ENCODE measurements at regions not wholly inside any gene's neighbourhood (a gene's known extent, or its start where the extent isn't known, plus 50 kb on each side); places are given as distances from the start of the nearest gene placed in this dataset.

DNA sequence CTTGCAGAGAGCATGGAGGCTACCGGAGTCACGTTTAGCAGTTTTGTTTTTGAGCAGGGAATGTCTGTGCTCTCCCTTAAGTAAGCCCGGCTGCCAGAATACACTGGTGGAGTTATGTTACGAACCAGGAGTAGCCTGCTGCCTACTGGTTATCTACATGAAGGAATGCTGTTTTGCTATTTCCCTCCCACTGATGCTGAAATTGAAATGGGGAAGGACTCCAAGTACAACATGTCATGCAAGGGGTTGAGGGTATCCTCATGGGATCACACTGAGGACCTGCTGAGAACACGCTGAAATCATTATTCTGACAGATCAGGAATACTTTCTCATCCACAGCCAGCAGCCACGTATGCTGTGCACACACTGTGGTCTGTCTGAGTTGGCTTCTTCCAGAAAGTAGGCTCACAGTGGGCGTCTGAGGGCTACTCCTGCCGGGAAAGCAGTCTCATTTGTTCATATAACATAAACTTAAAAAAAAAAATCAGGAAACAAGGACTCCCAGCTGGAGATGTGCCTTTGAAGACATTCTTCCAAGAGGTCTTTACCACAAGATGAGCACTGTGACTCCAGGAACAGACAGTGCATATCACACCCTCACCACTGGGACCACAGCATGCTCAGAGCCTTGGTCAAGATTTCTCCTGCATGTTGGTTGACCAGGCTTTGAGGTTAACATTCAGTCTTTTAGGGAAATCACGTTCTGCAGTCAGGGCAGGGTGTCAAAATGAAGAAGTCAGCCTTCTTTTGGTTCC lies 300.4 kb upstream of the RASGRP1 start:
- DNase-seq = no peak
- Histone ChIP-seq H3K4me3 (no peak overlapping the region), H3K27ac (peak overlapping the region in 2 of 4 donors; percentile 5 to 23)

GRCh38 chr15:38867556-38867955 lies 302.9 kb upstream of the RASGRP1 start:
- Histone ChIP-seq H3K9me3 (no peaks in the 10 kb centered on the region), H3K27me3 (no peaks in the 10 kb centered on the region), H3K36me3 (no peaks in the 10 kb centered on the region), H3K27ac (no peak overlapping the region), H3K4me3 (no peak overlapping the region), H3K4me1 (no peaks in the 10 kb centered on the region)
- TF ChIP-seq CTCF (IDR thresholded peaks at IDR 0.05) (no peak), POLR2A (IDR thresholded peaks at IDR 0.05) (no peak)
- no peak for DNase-seq

More for the DNA sequence above, 300.4 kb upstream of the RASGRP1 start:
- Histone ChIP-seq H3K4me1 (peaks cover 0 to 8% (median 1%) of the 10 kb centered on the region in 4 donors), H3K36me3 (no peaks in the 10 kb centered on the region), H3K27me3 (no peaks in the 10 kb centered on the region), H3K9me3 (no peaks in the 10 kb centered on the region)
- TF ChIP-seq POLR2A (IDR thresholded peaks at IDR 0.05) (no peak), CTCF (IDR thresholded peaks at IDR 0.05) (no peak)

DNA sequence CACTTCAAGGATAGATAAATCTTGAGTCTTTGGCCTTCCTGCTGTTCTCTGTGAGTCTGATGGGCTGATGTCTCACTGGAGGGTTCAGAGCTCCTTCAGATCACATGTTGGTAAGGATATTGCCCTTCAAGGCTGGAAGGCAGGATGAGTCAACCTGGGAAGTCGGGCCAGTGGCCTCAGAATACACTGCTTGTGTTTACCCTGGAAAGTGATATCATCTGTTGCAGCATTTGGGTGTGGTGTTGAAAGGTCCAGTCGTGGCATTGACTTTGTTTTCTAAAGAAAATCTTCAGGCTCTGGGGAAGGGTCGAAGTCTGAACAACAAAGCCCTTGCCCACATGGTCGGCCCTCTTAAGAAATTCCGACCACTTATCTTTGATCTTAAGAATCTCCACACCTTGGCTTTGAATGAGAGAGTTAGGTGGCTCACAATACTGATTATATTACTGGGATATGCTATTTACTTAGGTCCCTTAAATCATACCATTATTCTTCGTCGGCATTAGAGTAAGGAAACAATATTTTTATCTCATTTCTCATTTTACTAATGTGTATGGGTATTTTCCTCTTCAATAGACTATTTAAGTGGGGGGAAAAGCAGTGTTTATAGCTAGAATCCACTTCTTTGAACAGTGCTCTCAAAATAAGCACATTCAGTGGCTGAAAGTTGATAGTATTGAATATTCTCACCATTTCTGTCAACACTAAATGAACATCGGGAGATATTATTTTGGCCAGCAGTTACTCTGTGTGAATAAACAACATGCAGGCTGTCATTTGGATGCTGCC lies 303.9 kb upstream of the RASGRP1 start:
- Histone ChIP-seq H3K27ac (peak overlapping the region in 2 of 4 donors; percentile 34 to 44), H3K4me3 (no peak overlapping the region), H3K27me3 (no peaks in the 10 kb centered on the region), H3K9me3 (no peaks in the 10 kb centered on the region), H3K36me3 (no peaks in the 10 kb centered on the region), H3K4me1 (no peaks in the 10 kb centered on the region)
- no peak for TF ChIP-seq POLR2A (IDR thresholded peaks at IDR 0.05)
- no peak for TF ChIP-seq CTCF (IDR thresholded peaks at IDR 0.05)
- DNase-seq = peak in 2 of 3 donors; percentile 60 to 84

GRCh38 chr15:38871638-38872037 lies 307.0 kb upstream of the RASGRP1 start:
- Histone ChIP-seq H3K36me3 (no peaks in the 10 kb centered on the region), H3K27ac (no peak overlapping the region), H3K27me3 (no peaks in the 10 kb centered on the region), H3K9me3 (no peaks in the 10 kb centered on the region), H3K4me3 (no peak overlapping the region), H3K4me1 (no peaks in the 10 kb centered on the region)
- TF ChIP-seq CTCF (IDR thresholded peaks at IDR 0.05) = no peak
- TF ChIP-seq POLR2A (IDR thresholded peaks at IDR 0.05) = no peak
- DNase-seq = no peak

DNA sequence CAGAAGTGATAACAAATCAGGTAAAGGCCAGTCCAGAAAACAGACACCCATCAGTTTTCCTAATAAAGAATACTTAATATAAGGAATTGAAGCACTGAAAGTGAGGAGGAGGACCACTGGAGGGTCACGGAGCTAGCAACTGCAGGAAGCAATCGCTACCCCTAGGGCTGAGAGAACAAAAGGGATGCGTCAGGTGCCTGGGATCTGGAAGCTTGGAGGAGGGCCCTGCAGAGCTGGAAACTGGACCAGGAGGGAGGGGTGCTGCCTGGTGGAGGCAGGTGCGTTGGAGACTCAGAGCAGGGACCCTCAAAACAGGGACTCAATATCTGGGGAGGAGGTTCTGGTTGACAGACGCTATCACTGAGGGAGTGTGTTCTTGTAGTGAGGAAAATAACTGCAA lies 308.1 kb upstream of the RASGRP1 start:
- H3K9me3 ChIP-seq = no peaks in the 10 kb centered on the region
- no peak for DNase-seq
- H3K36me3 ChIP-seq = no peaks in the 10 kb centered on the region
- no peaks in the 10 kb centered on the region for H3K27me3 ChIP-seq
- TF ChIP-seq POLR2A (IDR thresholded peaks at IDR 0.05) = no peak
- TF ChIP-seq CTCF (IDR thresholded peaks at IDR 0.05) = no peak
- no peaks in the 10 kb centered on the region for H3K4me1 ChIP-seq
- H3K4me3 ChIP-seq = no peak overlapping the region
- H3K27ac ChIP-seq = no peak overlapping the region
